Gastrocnemius medialis (tissue), 4 donors: ENCODE measurements at regions not wholly inside any gene's neighbourhood (a gene's known extent, or its start where the extent isn't known, plus 50 kb on each side); places are given as distances from the start of the nearest gene placed in this dataset.

Experiments
- ATAC-seq, 2 donors: fragments of 150-250 bp; one replicate each; pipeline ENCODE4 v1.9.1; 2016
- DNase-seq, 2 donors: peaks; one replicate each; pipeline ENCODE4 v3.0.0-alpha.2; 2019
- H3K27ac ChIP-seq, 4 donors: fragments of 200-600 bp; sonication (generic); 1 replicate in 1 of 4; 2 replicates in 3 of 4; pipeline ENCODE4 v1.5.1; 2016 to 2018; ENCODE audit warnings: mild to moderate bottlenecking in 2 of 4, moderate library complexity in 1 of 4
- H3K27me3 ChIP-seq, 3 donors: fragments of 200-600 bp; sonication (generic) in 2 of 3; 1 replicate in 1 of 3; 2 replicates in 2 of 3; pipeline versions ENCODE4 v1.5.1 to v1.6.0; 2016 to 2019; ENCODE audit warnings: mild to moderate bottlenecking in 1 of 3, moderate library complexity in 1 of 3
- H3K36me3 ChIP-seq, 2 donors: fragments of 200-600 bp; sonication (generic) in 1 of 2; one replicate each; pipeline ENCODE4 v1.5.1; 2017 to 2018
- H3K4me1 ChIP-seq, 2 donors: fragments of 200-600 bp; sonication (generic) in 1 of 2; one replicate each; pipeline ENCODE4 v1.5.1; 2016 to 2017; ENCODE audit warnings: mild to moderate bottlenecking in 2 of 2
- H3K4me3 ChIP-seq, 4 donors: fragments of 200-600 bp; sonication (generic) in 3 of 4; 1 replicate in 1 of 4; 2 replicates in 3 of 4; pipeline ENCODE4 v1.5.1; 2016 to 2019; ENCODE audit warnings: mild to moderate bottlenecking in 2 of 4
- H3K9me3 ChIP-seq, 3 donors: fragments of 200-600 bp; sonication (generic) in 2 of 3; 1 replicate in 1 of 3; 2 replicates in 2 of 3; pipeline ENCODE4 v1.5.1; 2016 to 2019
- POLR2A ChIP-seq, 2 donors: fragments of 450-650 bp; IDR thresholded peaks; one replicate each; pipeline ENCODE4 v1.6.1; 2017; ENCODE audit warnings: antibody characterized with exemption in 2 of 2, mild to moderate bottlenecking in 2 of 2, moderate library complexity in 2 of 2
- in situ Hi-C, 4 donors: fragments of 200-750 bp; cut with MboI; loops; one replicate each; pipeline versions ENCODE4 v1.15.0 to v1.8.0; 2017; ENCODE audit warnings: low sequenced_read_pairs in 4 of 4
- intact Hi-C: fragments of 100-400 bp; cut with DNase I; formaldehyde crosslinking; loops from one replicate; pipeline ENCODE4 v1.15.1; 2023; ENCODE audit warnings: low total_unique reads
- TF ChIP-seq, protein P1 (sequence below), 5 experiments: fragments of 450-650 bp in 3 of 5; fragments of 200-600 bp in 2 of 5; sonication (generic) in 2 of 5; IDR thresholded peaks in 4 of 5; conservative IDR thresholded peaks in 1 of 5; 1 replicate in 4 of 5; 2 replicates in 1 of 5; pipeline ENCODE4 v1.5.1; 2016 to 2019; ENCODE audit warnings: antibody characterized with exemption in 5 of 5, mild to moderate bottlenecking in 3 of 5, moderate library complexity in 3 of 5

DNA sequence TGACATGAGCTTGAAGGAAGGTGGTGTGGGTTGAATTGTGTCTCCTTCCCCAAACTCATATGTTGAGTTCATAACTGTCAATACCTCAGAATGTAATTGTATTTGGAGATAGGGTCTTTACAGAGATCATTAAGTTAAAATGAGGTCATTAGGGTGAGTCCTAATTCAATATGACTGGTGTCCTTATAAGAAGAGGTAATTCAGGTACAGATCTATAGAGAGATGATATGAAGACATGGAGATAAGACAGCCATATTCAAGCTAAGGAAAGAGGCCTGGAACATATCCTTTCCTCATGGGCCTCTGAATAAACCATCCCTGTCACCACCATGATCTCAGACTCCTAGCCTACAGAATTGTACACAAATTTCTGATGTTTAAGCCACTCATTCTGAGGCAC, 514.7 kb upstream of the MGAT4C start:
- H3K4me1 ChIP-seq, result no peaks in the 10 kb centered on the region
- ATAC-seq (no peak), DNase-seq (no peak)
- no peak overlapping the region for H3K4me3 ChIP-seq
- H3K9me3 ChIP-seq, result no peaks in the 10 kb centered on the region
- in situ Hi-C loops (no loop called here), intact Hi-C loops (no loop called here)
- TF ChIP-seq, protein P1, sequence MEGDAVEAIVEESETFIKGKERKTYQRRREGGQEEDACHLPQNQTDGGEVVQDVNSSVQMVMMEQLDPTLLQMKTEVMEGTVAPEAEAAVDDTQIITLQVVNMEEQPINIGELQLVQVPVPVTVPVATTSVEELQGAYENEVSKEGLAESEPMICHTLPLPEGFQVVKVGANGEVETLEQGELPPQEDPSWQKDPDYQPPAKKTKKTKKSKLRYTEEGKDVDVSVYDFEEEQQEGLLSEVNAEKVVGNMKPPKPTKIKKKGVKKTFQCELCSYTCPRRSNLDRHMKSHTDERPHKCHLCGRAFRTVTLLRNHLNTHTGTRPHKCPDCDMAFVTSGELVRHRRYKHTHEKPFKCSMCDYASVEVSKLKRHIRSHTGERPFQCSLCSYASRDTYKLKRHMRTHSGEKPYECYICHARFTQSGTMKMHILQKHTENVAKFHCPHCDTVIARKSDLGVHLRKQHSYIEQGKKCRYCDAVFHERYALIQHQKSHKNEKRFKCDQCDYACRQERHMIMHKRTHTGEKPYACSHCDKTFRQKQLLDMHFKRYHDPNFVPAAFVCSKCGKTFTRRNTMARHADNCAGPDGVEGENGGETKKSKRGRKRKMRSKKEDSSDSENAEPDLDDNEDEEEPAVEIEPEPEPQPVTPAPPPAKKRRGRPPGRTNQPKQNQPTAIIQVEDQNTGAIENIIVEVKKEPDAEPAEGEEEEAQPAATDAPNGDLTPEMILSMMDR (IDR thresholded peaks at IDR 0.05 in 4 of 5, conservative IDR thresholded peaks at IDR 0.05 in 1 of 5), result no peak
- no peak for TF ChIP-seq POLR2A (IDR thresholded peaks at IDR 0.05)
- no peak overlapping the region for H3K27ac ChIP-seq
- no peaks in the 10 kb centered on the region for H3K27me3 ChIP-seq
- no peaks in the 10 kb centered on the region for H3K36me3 ChIP-seq

GRCh38 chr12:86748894-86749293, 492.7 kb upstream of the MGAT4C start:
- TF ChIP-seq, protein P1 (IDR thresholded peaks at IDR 0.05 in 4 of 5, conservative IDR thresholded peaks at IDR 0.05 in 1 of 5), result no peak
- no peak for TF ChIP-seq POLR2A (IDR thresholded peaks at IDR 0.05)
- Histone ChIP-seq H3K9me3 (no peaks in the 10 kb centered on the region), H3K27ac (no peak overlapping the region), H3K4me1 (no peaks in the 10 kb centered on the region), H3K36me3 (no peaks in the 10 kb centered on the region), H3K4me3 (no peak overlapping the region), H3K27me3 (no peaks in the 10 kb centered on the region)
- in situ Hi-C loops, result no loop called here
- no peak for DNase-seq
- intact Hi-C loops, result no loop called here
- no peak for ATAC-seq

- Histone ChIP-seq H3K4me3 (no peak overlapping the region), H3K27me3 (no peaks in the 10 kb centered on the region), H3K36me3 (no peaks in the 10 kb centered on the region), H3K9me3 (no peaks in the 10 kb centered on the region), H3K4me1 (no peaks in the 10 kb centered on the region), H3K27ac (no peak overlapping the region)
- DNase-seq (no peak), ATAC-seq (no peak)
- in situ Hi-C loops, result no loop called here
- intact Hi-C loops, result no loop called here
- TF ChIP-seq, protein P1 (IDR thresholded peaks at IDR 0.05 in 4 of 5, conservative IDR thresholded peaks at IDR 0.05 in 1 of 5), result no peak
- TF ChIP-seq POLR2A (IDR thresholded peaks at IDR 0.05), result no peak
These were observed 488.5 kb upstream of the MGAT4C start for GRCh38 chr12:86744547-86745212.

DNA sequence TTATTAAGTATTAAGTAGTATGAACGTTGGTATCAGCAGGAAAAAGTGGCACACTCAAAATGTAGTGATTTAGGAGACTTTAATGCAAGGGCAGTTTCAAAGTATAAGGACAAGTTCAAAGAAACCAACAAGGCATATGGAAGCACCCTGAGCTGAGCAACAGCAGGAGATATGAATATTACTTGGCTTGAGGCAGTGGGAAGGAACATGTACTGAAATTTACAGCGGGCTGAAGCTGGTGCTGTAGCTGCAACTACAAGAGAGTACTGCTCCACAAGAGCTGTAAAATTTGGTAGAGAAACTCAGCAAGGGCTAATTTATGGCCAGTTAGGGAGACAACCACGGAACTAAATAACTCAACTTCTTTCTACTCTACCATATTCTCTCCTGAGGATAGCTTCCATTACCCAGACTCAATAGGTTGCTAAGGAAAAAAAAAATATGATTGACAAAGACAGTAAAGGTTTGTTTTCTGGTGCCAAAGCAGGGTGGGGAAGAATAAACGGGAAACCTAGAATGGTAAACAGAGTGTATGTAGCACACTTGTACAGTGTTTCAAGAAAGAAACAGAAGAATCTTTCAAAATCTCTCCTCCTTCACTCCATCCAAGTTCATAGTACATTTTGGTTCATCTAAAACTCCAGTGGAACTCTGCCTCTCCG, 487.8 kb upstream of the MGAT4C start:
- Histone ChIP-seq H3K27ac (no peak overlapping the region), H3K4me1 (no peaks in the 10 kb centered on the region), H3K27me3 (no peaks in the 10 kb centered on the region), H3K9me3 (no peaks in the 10 kb centered on the region), H3K4me3 (no peak overlapping the region), H3K36me3 (no peaks in the 10 kb centered on the region)
- in situ Hi-C loops, result no loop called here
- TF ChIP-seq, protein P1 (IDR thresholded peaks at IDR 0.05 in 4 of 5, conservative IDR thresholded peaks at IDR 0.05 in 1 of 5), result no peak
- no peak for TF ChIP-seq POLR2A (IDR thresholded peaks at IDR 0.05)
- ATAC-seq (no peak), DNase-seq (no peak)
- intact Hi-C loops, result no loop called here
